ENCODE measurements at regions not wholly inside any gene's neighbourhood (a gene's known extent, or its start where the extent isn't known, plus 50 kb on each side); places are given as distances from the start of the nearest gene placed in this dataset.

GRCh38 chr12:77120156-77121085 lies 55.1 kb upstream of the E2F7 start:
- H3K36me3 ChIP-seq (ENCODE audit: control insufficient read depth in 5 of 5, insufficient read depth in 5 of 5, low read length in 5 of 5), result no peaks in the 10 kb centered on the region
- H3K4me1 ChIP-seq (ENCODE audit: control insufficient read depth in 5 of 5, insufficient read depth in 5 of 5, low read length in 5 of 5), result no peaks in the 10 kb centered on the region
- H3K4me3 ChIP-seq (ENCODE audit: low read depth in 1 of 5, low read length in 5 of 5), result no peak overlapping the region
- H3K9ac ChIP-seq (ENCODE audit: low read length in 5 of 5), result no peak overlapping the region
- no peaks in the 10 kb centered on the region for H3K27me3 ChIP-seq (ENCODE audit: control insufficient read depth in 5 of 5, insufficient read depth in 4 of 5, low read length in 5 of 5)
- H3K27ac ChIP-seq (ENCODE audit: low read depth, low read length), result no peak overlapping the region
- no peaks in the 10 kb centered on the region for H3K9me3 ChIP-seq (ENCODE audit: control insufficient read depth in 5 of 5, low read length in 5 of 5)

DNA sequence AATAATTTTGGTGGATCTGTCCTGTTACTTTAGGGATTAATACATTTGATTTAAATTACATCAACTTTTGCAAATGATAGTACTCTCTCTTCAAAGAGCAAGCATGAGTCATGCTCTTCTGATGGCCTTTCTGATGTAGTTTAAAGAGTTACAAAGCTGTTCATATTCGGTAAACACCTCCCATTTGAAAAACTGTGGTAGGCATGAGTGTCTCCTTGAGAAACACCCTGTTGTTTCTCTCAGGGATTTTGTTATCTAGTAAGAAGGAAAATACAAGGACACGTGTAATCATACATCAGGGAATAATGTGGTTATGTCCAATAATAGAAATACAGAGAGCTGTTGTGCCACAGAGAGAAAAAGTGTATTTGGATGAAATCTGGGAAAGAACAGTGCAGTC lies 53.3 kb upstream of the E2F7 start:
- Histone ChIP-seq H3K4me3 (ENCODE audit: low read depth in 1 of 5, low read length in 5 of 5) (no peak overlapping the region), H3K9me3 (ENCODE audit: control insufficient read depth in 5 of 5, low read length in 5 of 5) (no peaks in the 10 kb centered on the region), H3K4me1 (ENCODE audit: control insufficient read depth in 5 of 5, insufficient read depth in 5 of 5, low read length in 5 of 5) (no peaks in the 10 kb centered on the region), H3K36me3 (ENCODE audit: control insufficient read depth in 5 of 5, insufficient read depth in 5 of 5, low read length in 5 of 5) (no peaks in the 10 kb centered on the region), H3K9ac (ENCODE audit: low read length in 5 of 5) (no peak overlapping the region), H3K27ac (ENCODE audit: low read depth, low read length) (no peak overlapping the region), H3K27me3 (ENCODE audit: control insufficient read depth in 5 of 5, insufficient read depth in 4 of 5, low read length in 5 of 5) (no peaks in the 10 kb centered on the region)

DNA sequence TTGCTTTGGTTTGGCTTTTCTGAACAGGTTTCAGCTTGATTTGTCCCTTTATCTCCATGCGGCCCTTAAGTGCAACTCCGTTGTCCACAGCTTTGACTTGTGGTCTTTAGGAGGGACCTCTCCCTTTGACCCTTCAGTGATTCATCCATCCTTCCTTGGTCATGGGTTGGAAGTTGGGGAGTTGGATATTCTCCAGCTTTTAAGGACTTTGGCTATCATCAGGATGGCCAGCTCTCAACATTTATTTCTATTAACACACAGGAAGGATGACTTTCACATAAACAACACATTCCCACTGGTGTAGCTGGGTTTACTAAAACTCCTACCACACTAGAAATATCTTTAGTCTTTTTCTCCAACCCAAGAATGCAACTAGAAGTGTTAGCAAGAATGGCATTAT lies 50.9 kb upstream of the E2F7 start:
- no peak overlapping the region for H3K9ac ChIP-seq (ENCODE audit: low read length in 5 of 5)
- no peak overlapping the region for H3K4me3 ChIP-seq (ENCODE audit: low read depth in 1 of 5, low read length in 5 of 5)
- no peaks in the 10 kb centered on the region for H3K27me3 ChIP-seq (ENCODE audit: control insufficient read depth in 5 of 5, insufficient read depth in 4 of 5, low read length in 5 of 5)
- H3K4me1 ChIP-seq (ENCODE audit: control insufficient read depth in 5 of 5, insufficient read depth in 5 of 5, low read length in 5 of 5), result no peaks in the 10 kb centered on the region
- H3K36me3 ChIP-seq (ENCODE audit: control insufficient read depth in 5 of 5, insufficient read depth in 5 of 5, low read length in 5 of 5), result no peaks in the 10 kb centered on the region
- peaks cover 0 to under 1% (median 0%) of the 10 kb centered on the region in 5 donors for H3K9me3 ChIP-seq (ENCODE audit: control insufficient read depth in 5 of 5, low read length in 5 of 5)
- no peak overlapping the region for H3K27ac ChIP-seq (ENCODE audit: low read depth, low read length)

DNA sequence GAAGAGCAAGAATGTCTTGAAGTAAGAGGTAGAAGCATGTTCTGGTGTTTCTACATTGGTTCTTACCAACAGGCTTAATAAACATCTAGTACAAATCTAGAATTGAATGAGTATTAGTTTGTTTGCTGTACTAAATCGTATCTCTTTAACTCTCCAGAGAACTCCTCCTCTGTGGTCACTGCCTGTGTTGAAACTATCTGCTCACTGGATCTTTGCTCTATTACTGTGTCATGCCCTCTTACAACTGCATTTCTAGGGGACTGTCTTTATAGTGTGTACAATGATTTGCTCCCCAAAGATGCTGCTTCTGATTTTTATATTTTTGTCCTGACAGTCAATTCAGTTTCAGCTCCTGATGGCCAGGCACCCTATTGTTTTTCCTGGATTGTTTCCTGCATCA lies 50.1 kb upstream of the E2F7 start:
- Histone ChIP-seq H3K4me1 (ENCODE audit: control insufficient read depth in 5 of 5, insufficient read depth in 5 of 5, low read length in 5 of 5) (no peaks in the 10 kb centered on the region), H3K9me3 (ENCODE audit: control insufficient read depth in 5 of 5, low read length in 5 of 5) (peaks cover 0 to 5% (median 0%) of the 10 kb centered on the region in 5 donors), H3K9ac (ENCODE audit: low read length in 5 of 5) (no peak overlapping the region), H3K27ac (ENCODE audit: low read depth, low read length) (no peak overlapping the region), H3K4me3 (ENCODE audit: low read depth in 1 of 5, low read length in 5 of 5) (no peak overlapping the region), H3K27me3 (ENCODE audit: control insufficient read depth in 5 of 5, insufficient read depth in 4 of 5, low read length in 5 of 5) (no peaks in the 10 kb centered on the region), H3K36me3 (ENCODE audit: control insufficient read depth in 5 of 5, insufficient read depth in 5 of 5, low read length in 5 of 5) (no peaks in the 10 kb centered on the region)
